ENCODE measurements at regions not wholly inside any gene's neighbourhood (a gene's known extent, or its start where the extent isn't known, plus 50 kb on each side); places are given as distances from the start of the nearest gene placed in this dataset.

GRCh38 chr9:16031971-16032370 lies 479.1 kb downstream of the CCDC171 start:
- TF ChIP-seq POLR2A (IDR thresholded peaks at IDR 0.05; ENCODE audit: low read length) (no peak), GATA1 (IDR thresholded peaks at IDR 0.05; ENCODE audit: low read depth, low read length) (no peak)
